ENCODE measurements at regions not wholly inside any gene's neighbourhood (a gene's known extent, or its start where the extent isn't known, plus 50 kb on each side); places are given as distances from the start of the nearest gene placed in this dataset.

GRCh38 chr2:6068429-6068828, 376.2 kb downstream of the SOX11 start:
- no peak for TF ChIP-seq CTCF (conservative IDR thresholded peaks at IDR 0.05; ENCODE audit: control insufficient read depth, insufficient read depth, low read depth, low read length)
- no peak overlapping the region for H3K4me3 ChIP-seq (ENCODE audit: control insufficient read depth, low read depth, low read length)
- DNase-seq (ENCODE audit: low read depth), result no peak

GRCh38 chr2:6069381-6069780, 377.2 kb downstream of the SOX11 start:
- no peak for TF ChIP-seq CTCF (conservative IDR thresholded peaks at IDR 0.05; ENCODE audit: control insufficient read depth, insufficient read depth, low read depth, low read length)
- no peak overlapping the region for H3K4me3 ChIP-seq (ENCODE audit: control insufficient read depth, low read depth, low read length)
- no peak for DNase-seq (ENCODE audit: low read depth)

- no peak for DNase-seq (ENCODE audit: low read depth)
- H3K4me3 ChIP-seq (ENCODE audit: control insufficient read depth, low read depth, low read length), result no peak overlapping the region
- TF ChIP-seq CTCF (conservative IDR thresholded peaks at IDR 0.05; ENCODE audit: control insufficient read depth, insufficient read depth, low read depth, low read length), result no peak
Observed at GRCh38 chr2:6071519-6071918, 379.3 kb downstream of the SOX11 start.

GRCh38 chr2:6072276-6072675, 380.1 kb downstream of the SOX11 start:
- no peak overlapping the region for H3K4me3 ChIP-seq (ENCODE audit: control insufficient read depth, low read depth, low read length)
- TF ChIP-seq CTCF (conservative IDR thresholded peaks at IDR 0.05; ENCODE audit: control insufficient read depth, insufficient read depth, low read depth, low read length), result no peak
- no peak for DNase-seq (ENCODE audit: low read depth)

- DNase-seq (ENCODE audit: low read depth), result no peak
- TF ChIP-seq CTCF (conservative IDR thresholded peaks at IDR 0.05; ENCODE audit: control insufficient read depth, insufficient read depth, low read depth, low read length), result no peak
- no peak overlapping the region for H3K4me3 ChIP-seq (ENCODE audit: control insufficient read depth, low read depth, low read length)
Observed at GRCh38 chr2:6072768-6073167, 380.6 kb downstream of the SOX11 start.

GRCh38 chr2:6073191-6074088, 381.3 kb downstream of the SOX11 start:
- no peak for TF ChIP-seq CTCF (conservative IDR thresholded peaks at IDR 0.05; ENCODE audit: control insufficient read depth, insufficient read depth, low read depth, low read length)
- no peak overlapping the region for H3K4me3 ChIP-seq (ENCODE audit: control insufficient read depth, low read depth, low read length)
- no peak for DNase-seq (ENCODE audit: low read depth)
